Neuronal stem cell (in vitro differentiated cells): ENCODE measurements at regions not wholly inside any gene's neighbourhood (a gene's known extent, or its start where the extent isn't known, plus 50 kb on each side); places are given as distances from the start of the nearest gene placed in this dataset.
"Not testable (repeated sequence)": the region's sequence is repeated elsewhere in the genome, so short reads cannot be mapped to it uniquely, and the experiment has no call there.

ENCODE experiments used
- DNase-seq: peaks from one replicate; pipeline ENCODE4 v3.0.0-alpha.2; 2013; ENCODE audit warnings: low spot score
- H2AFZ ChIP-seq: one replicate; pipeline ENCODE4 v1.6.1; 2013; ENCODE audit warnings: mild to moderate bottlenecking, low read length, inconsistent platforms
- H2AK5ac ChIP-seq: 2 replicates; pipeline ENCODE4 v1.6.1; 2013; ENCODE audit warnings: low read depth, mild to moderate bottlenecking, inconsistent platforms, low read length, moderate library complexity, mixed read lengths
- H2BK120ac ChIP-seq: 2 replicates; pipeline ENCODE4 v1.6.1; 2013; ENCODE audit warnings: low read depth, mild to moderate bottlenecking, inconsistent platforms, low read length, moderate library complexity, mixed read lengths
- H2BK12ac ChIP-seq: one replicate; pipeline ENCODE4 v1.6.1; 2013; ENCODE audit warnings: low read length, inconsistent platforms
- H2BK15ac ChIP-seq: 2 replicates; pipeline ENCODE4 v1.6.1; 2013; ENCODE audit warnings: mild to moderate bottlenecking, low read length, inconsistent platforms, mixed read lengths
- H2BK5ac ChIP-seq: one replicate; pipeline ENCODE4 v1.6.1; 2013; ENCODE audit warnings: inconsistent platforms, mild to moderate bottlenecking, low read length, moderate library complexity
- H3K14ac ChIP-seq: one replicate; pipeline ENCODE4 v1.6.1; 2013; ENCODE audit warnings: low read length, inconsistent platforms
- H3K18ac ChIP-seq: 2 replicates; pipeline ENCODE4 v1.6.1; 2013; ENCODE audit warnings: low read length, inconsistent platforms
- H3K23ac ChIP-seq: 2 replicates; pipeline ENCODE4 v1.6.1; 2013; ENCODE audit warnings: low read depth, mild to moderate bottlenecking, mixed read lengths, low read length, inconsistent platforms; ENCODE audit not compliant: poor library complexity
- H3K27ac ChIP-seq: replicated peaks from 3 replicates; pipeline ENCODE4 v1.5.1; 2013; ENCODE audit warnings: low read length, inconsistent platforms
- H3K27me3 ChIP-seq, 3 experiments: 2 replicates each; pipeline ENCODE4 v1.6.1; 2013; ENCODE audit warnings: low read length in 3 of 3, mild to moderate bottlenecking in 2 of 3, inconsistent platforms in 1 of 3, low read depth in 1 of 3, mixed read lengths in 1 of 3, moderate library complexity in 1 of 3; ENCODE audit not compliant: control insufficient read depth in 3 of 3, insufficient read depth in 3 of 3
- H3K36me3 ChIP-seq, 2 donors: replicated peaks in 1 of 2; 2 replicates each; pipeline ENCODE4 v1.6.1; 2013; ENCODE audit warnings: low read length in 2 of 2; ENCODE audit not compliant: control insufficient read depth in 2 of 2, insufficient read depth in 2 of 2
- H3K4ac ChIP-seq: 2 replicates; pipeline ENCODE4 v1.6.1; 2013; ENCODE audit warnings: inconsistent platforms, mild to moderate bottlenecking, low read length, moderate library complexity
- H3K4me1 ChIP-seq, 2 donors: 1 replicate in 1 of 2; 2 replicates in 1 of 2; pipeline ENCODE4 v1.6.1; 2013; ENCODE audit warnings: low read length in 2 of 2, low read depth in 1 of 2; ENCODE audit not compliant: control insufficient read depth in 2 of 2, insufficient read depth in 1 of 2
- H3K4me2 ChIP-seq: one replicate; pipeline ENCODE4 v1.6.1; 2013; ENCODE audit warnings: mild to moderate bottlenecking, low read length, inconsistent platforms; ENCODE audit not compliant: insufficient read depth, poor library complexity, severe bottlenecking
- H3K4me3 ChIP-seq, 2 donors: 2 replicates each; pipeline ENCODE4 v1.5.1; 2013; ENCODE audit warnings: low read length in 2 of 2, mild to moderate bottlenecking in 2 of 2, inconsistent platforms in 1 of 2, moderate library complexity in 1 of 2
- H3K79me1 ChIP-seq: one replicate; pipeline ENCODE4 v1.6.1; 2013; ENCODE audit warnings: low read depth, mild to moderate bottlenecking, inconsistent platforms, low read length, moderate library complexity
- H3K9ac ChIP-seq: one replicate; pipeline ENCODE4 v1.6.1; 2013; ENCODE audit warnings: mild to moderate bottlenecking, low read depth, low read length, inconsistent platforms; ENCODE audit not compliant: poor library complexity
- H3K9me3 ChIP-seq, 2 donors: replicated peaks in 1 of 2; 2 replicates each; pipeline versions ENCODE3 to v1.6.1; 2013; ENCODE audit warnings: low read length in 2 of 2, mild to moderate bottlenecking in 2 of 2, inconsistent platforms in 1 of 2, low read depth in 1 of 2, mixed read lengths in 1 of 2, moderate library complexity in 1 of 2; ENCODE audit not compliant: control insufficient read depth in 2 of 2, insufficient read depth in 1 of 2
- H4K8ac ChIP-seq: one replicate; pipeline ENCODE4 v1.6.1; 2013; ENCODE audit warnings: low read depth, mild to moderate bottlenecking, inconsistent platforms, low read length, moderate library complexity
- H4K91ac ChIP-seq: one replicate; pipeline ENCODE4 v1.6.1; 2013; ENCODE audit warnings: low read length, low read depth, mild to moderate bottlenecking, inconsistent platforms; ENCODE audit not compliant: poor library complexity
- WGBS, 2 donors: extraction: QIAGEN DNeasy Blood & Tissue Kit; methylation state at CpG; one replicate each; pipeline ENCODE4 v1.1.7; 2013; ENCODE audit warnings: missing lambda C conversion rate in 2 of 2, mixed read lengths in 1 of 2; ENCODE audit not compliant: insufficient read length in 2 of 2, insufficient replicate concordance in 1 of 2; ENCODE audit errors: extremely low coverage in 2 of 2; 5-methylcytosine and 5-hydroxymethylcytosine counted together

GRCh38 chr6:114638341-114638740, 295.5 kb upstream of the HS3ST5 start:
- H3K4me1 ChIP-seq = no peaks in the 10 kb centered on the region
- no peaks in the 10 kb centered on the region for H3K27me3 ChIP-seq
- no peak overlapping the region for H3K27ac ChIP-seq
- no peak overlapping the region for H4K8ac ChIP-seq
- no peaks in the 10 kb centered on the region for H3K36me3 ChIP-seq
- no peak overlapping the region for H3K4ac ChIP-seq
- H3K14ac ChIP-seq = no peak overlapping the region
- H3K79me1 ChIP-seq = no peaks in the 10 kb centered on the region
- no peak overlapping the region for H2AFZ ChIP-seq
- DNase-seq = no peak
- no peak overlapping the region for H3K18ac ChIP-seq
- WGBS, 2 donors = no CpG with 5 or more reads among the region's 4 CpGs
- no peak overlapping the region for H2BK15ac ChIP-seq
- no peak overlapping the region for H2AK5ac ChIP-seq
- H3K9me3 ChIP-seq = no peaks in the 10 kb centered on the region
- H3K4me2 ChIP-seq = no peak overlapping the region
- H4K91ac ChIP-seq = no peak overlapping the region
- no peak overlapping the region for H3K4me3 ChIP-seq
- H3K23ac ChIP-seq = no peak overlapping the region
- no peak overlapping the region for H2BK12ac ChIP-seq
- H2BK5ac ChIP-seq = no peak overlapping the region
- no peak overlapping the region for H3K9ac ChIP-seq
- H2BK120ac ChIP-seq = no peak overlapping the region

- Histone ChIP-seq H3K23ac (no peak overlapping the region), H3K4ac (no peak overlapping the region)
These were observed 291.2 kb upstream of the HS3ST5 start for GRCh38 chr6:114634016-114634415.

GRCh38 chr6:114626226-114626625, 283.4 kb upstream of the HS3ST5 start:
- not testable (repeated sequence) for H2BK15ac ChIP-seq

More at GRCh38 chr6:114634016-114634415, 291.2 kb upstream of the HS3ST5 start:
- no peaks in the 10 kb centered on the region for H3K36me3 ChIP-seq
- no peak overlapping the region for H3K27ac ChIP-seq
- H2BK15ac ChIP-seq = no peak overlapping the region
- H2BK120ac ChIP-seq = no peak overlapping the region
- H2AFZ ChIP-seq = no peak overlapping the region
- H3K4me2 ChIP-seq = no peak overlapping the region
- H3K79me1 ChIP-seq = no peaks in the 10 kb centered on the region
- H3K9me3 ChIP-seq = no peaks in the 10 kb centered on the region
- H3K4me1 ChIP-seq = no peaks in the 10 kb centered on the region
- H3K27me3 ChIP-seq = no peaks in the 10 kb centered on the region
- no peak overlapping the region for H3K9ac ChIP-seq
- H2BK12ac ChIP-seq = no peak overlapping the region
- no peak overlapping the region for H4K91ac ChIP-seq
- H3K18ac ChIP-seq = no peak overlapping the region
- no peak for DNase-seq
- H3K14ac ChIP-seq = no peak overlapping the region
- H2BK5ac ChIP-seq = no peak overlapping the region
- no peak overlapping the region for H2AK5ac ChIP-seq
- no peak overlapping the region for H4K8ac ChIP-seq
- H3K4me3 ChIP-seq = no peak overlapping the region

DNA sequence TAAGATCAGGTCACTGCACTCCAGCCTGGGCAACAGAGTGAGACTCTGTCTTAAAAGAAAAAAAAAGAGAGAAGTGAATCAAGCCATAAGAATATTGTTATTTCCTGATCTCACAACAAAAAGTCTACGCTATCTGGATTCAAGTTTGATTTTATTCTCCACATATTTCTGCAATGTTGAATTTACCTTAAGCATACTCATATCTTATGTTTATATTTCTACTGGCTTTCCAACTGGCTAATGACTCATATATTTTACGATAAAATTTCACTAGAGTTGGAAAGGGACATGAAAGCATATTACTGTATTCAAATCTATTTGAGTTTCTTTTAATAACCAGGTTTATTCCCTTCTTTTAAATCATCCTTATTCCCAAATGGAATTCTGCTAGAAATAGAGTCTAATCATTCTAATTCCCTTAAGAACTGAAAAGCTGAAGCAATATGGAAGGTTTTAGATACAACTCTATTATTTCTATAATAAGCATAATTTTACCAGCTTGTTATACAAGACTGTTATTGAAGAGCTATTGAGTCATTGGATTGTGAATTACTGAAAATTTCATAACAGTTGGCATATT, 276.9 kb upstream of the HS3ST5 start:
- no peaks in the 10 kb centered on the region for H3K36me3 ChIP-seq
- no peak overlapping the region for H3K4me2 ChIP-seq
- no peak overlapping the region for H2AK5ac ChIP-seq
- H2BK12ac ChIP-seq = no peak overlapping the region
- no peak overlapping the region for H3K18ac ChIP-seq
- H3K27me3 ChIP-seq = no peaks in the 10 kb centered on the region
- no peak overlapping the region for H2BK15ac ChIP-seq
- H3K14ac ChIP-seq = no peak overlapping the region
- WGBS, 2 donors = no CpG with 5 or more reads among the region's 2 CpGs
- no peak overlapping the region for H4K8ac ChIP-seq
- H2BK5ac ChIP-seq = no peak overlapping the region
- no peaks in the 10 kb centered on the region for H3K9me3 ChIP-seq
- DNase-seq = no peak
- no peaks in the 10 kb centered on the region for H3K4me1 ChIP-seq
- H3K9ac ChIP-seq = no peak overlapping the region
- no peaks in the 10 kb centered on the region for H3K79me1 ChIP-seq
- H4K91ac ChIP-seq = no peak overlapping the region
- H3K4ac ChIP-seq = no peak overlapping the region
- H2AFZ ChIP-seq = no peak overlapping the region
- H3K27ac ChIP-seq = no peak overlapping the region
- H2BK120ac ChIP-seq = no peak overlapping the region
- H3K23ac ChIP-seq = no peak overlapping the region
- H3K4me3 ChIP-seq = no peak overlapping the region

More at GRCh38 chr6:114626226-114626625, 283.4 kb upstream of the HS3ST5 start:
- not testable (repeated sequence) for H3K27ac ChIP-seq, H2BK120ac ChIP-seq, H3K18ac ChIP-seq, H2BK5ac ChIP-seq, H2AK5ac ChIP-seq, H3K36me3 ChIP-seq, H3K4me3 ChIP-seq, H2AFZ ChIP-seq, H3K4me1 ChIP-seq, H4K91ac ChIP-seq, H3K9ac ChIP-seq, DNase-seq, H3K27me3 ChIP-seq, H3K9me3 ChIP-seq, H3K4me2 ChIP-seq, H3K23ac ChIP-seq, H3K4ac ChIP-seq, H4K8ac ChIP-seq, H3K14ac ChIP-seq, H2BK12ac ChIP-seq, H3K79me1 ChIP-seq
- WGBS, 2 donors = no CpG with 5 or more reads among the region's 1 CpG
